Thyroid gland (tissue), 4 donors: ENCODE measurements at regions not wholly inside any gene's neighbourhood (a gene's known extent, or its start where the extent isn't known, plus 50 kb on each side); places are given as distances from the start of the nearest gene placed in this dataset.

Experiments used
- POLR2A ChIP-seq, 2 donors: fragments of 450-650 bp; IDR thresholded peaks; one replicate each; pipeline ENCODE4 v1.6.1; 2017; ENCODE audit warnings: antibody characterized with exemption in 2 of 2, mild to moderate bottlenecking in 2 of 2, moderate library complexity in 1 of 2
- TF ChIP-seq, protein P1 (sequence below), 6 experiments: fragments of 200-600 bp in 3 of 6; fragments of 450-650 bp in 3 of 6; sonication (generic) in 3 of 6; IDR thresholded peaks; one replicate each; pipeline ENCODE4 v1.5.1; 2016 to 2019; ENCODE audit warnings: antibody characterized with exemption in 6 of 6, mild to moderate bottlenecking in 2 of 6, inconsistent platforms in 1 of 6, moderate library complexity in 1 of 6

DNA sequence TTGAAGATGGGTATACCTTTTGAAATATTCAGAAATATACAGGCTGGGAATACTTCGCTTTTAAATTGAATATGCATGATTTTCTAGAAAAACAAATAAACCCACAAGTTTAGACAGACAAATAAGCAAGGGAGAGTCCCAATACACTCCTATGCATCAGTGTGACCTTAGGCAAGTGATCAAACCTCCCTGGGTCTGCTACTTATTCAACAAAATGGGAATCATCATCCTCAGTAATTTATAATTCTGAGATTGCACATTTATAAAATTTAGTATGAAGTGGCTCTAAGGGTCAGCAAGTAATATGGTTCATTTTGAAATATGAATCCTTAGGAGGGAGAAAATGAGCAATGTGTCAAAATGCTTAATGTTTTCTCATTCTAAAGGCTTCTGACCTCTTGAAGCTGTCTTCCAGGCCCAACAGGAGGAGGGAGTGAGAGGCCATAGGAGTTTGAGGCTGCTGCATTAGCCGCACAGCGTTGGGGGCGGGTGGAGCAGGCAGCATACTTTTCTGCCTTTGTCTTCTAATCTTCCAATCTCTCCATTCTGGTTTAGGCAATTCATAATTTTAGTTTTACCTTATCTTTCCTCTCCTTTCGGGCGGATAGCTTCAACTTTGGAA lies 155.1 kb downstream of the TRIB2 start:
- TF ChIP-seq, protein P1, sequence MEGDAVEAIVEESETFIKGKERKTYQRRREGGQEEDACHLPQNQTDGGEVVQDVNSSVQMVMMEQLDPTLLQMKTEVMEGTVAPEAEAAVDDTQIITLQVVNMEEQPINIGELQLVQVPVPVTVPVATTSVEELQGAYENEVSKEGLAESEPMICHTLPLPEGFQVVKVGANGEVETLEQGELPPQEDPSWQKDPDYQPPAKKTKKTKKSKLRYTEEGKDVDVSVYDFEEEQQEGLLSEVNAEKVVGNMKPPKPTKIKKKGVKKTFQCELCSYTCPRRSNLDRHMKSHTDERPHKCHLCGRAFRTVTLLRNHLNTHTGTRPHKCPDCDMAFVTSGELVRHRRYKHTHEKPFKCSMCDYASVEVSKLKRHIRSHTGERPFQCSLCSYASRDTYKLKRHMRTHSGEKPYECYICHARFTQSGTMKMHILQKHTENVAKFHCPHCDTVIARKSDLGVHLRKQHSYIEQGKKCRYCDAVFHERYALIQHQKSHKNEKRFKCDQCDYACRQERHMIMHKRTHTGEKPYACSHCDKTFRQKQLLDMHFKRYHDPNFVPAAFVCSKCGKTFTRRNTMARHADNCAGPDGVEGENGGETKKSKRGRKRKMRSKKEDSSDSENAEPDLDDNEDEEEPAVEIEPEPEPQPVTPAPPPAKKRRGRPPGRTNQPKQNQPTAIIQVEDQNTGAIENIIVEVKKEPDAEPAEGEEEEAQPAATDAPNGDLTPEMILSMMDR (IDR thresholded peaks at IDR 0.05), result no peak
- no peak for TF ChIP-seq POLR2A (IDR thresholded peaks at IDR 0.05)
